K562 (cell line): ENCODE measurements at regions not wholly inside any gene's neighbourhood (a gene's known extent, or its start where the extent isn't known, plus 50 kb on each side); places are given as distances from the start of the nearest gene placed in this dataset.

Experiments used
- ATAC-seq: fragments of 200-7000 bp; cut with Tn5 transposase; 3 replicates; pipeline ENCODE4 v1.9.1; 2020; ENCODE audit warnings: moderate library complexity
- BruUV-seq: library from RNA; stranded (reverse); fragments of 400-500 nt; replicated peaks from 2 replicates; lab custom pipeline; 2021; lab: Mats Ljungman, UMichigan
- CTCF ChIA-PET: fragments of 300-600 bp; formaldehyde crosslinking; extraction: SDS; loops from one replicate; lab custom pipeline; 2021; ENCODE audit warnings: low intra/inter-chr PET ratio; lab: Yijun Ruan, JAX
- POLR2A ChIA-PET: fragments of 300-600, 350-650 bp; sonication (Branson Sonifier 250); formaldehyde crosslinking; extraction: SDS; loops from one replicate; lab custom pipeline; 2021; ENCODE audit warnings: antibody characterized with exemption, inconsistent platforms; lab: Yijun Ruan, JAX
- DNase-seq, 4 experiments: peaks; one replicate each; pipeline versions ENCODE4 v3.0.0 to v3.0.0-alpha.2; 2011 to 2018; ENCODE audit warnings: low spot score in 3 of 4, mixed read lengths in 3 of 4; ENCODE audit errors: extremely low read depth in 1 of 4
- FAIRE-seq: peaks from 2 replicates; lab custom pipeline; 2011; peaks lifted over from hg19 to GRCh38; lab: Jason Lieb, UNC
- H2AFZ ChIP-seq: 2 replicates; pipeline ENCODE4 v1.6.0; 2011; ENCODE audit warnings: low read depth, low read length, control low read depth, inconsistent platforms
- H3K27ac ChIP-seq: fragments of 200-600 bp; 3 replicates; pipeline ENCODE4 v1.8.0; 2011; ENCODE audit warnings: low read depth, mild to moderate bottlenecking, control low read depth, inconsistent platforms, low read length, moderate library complexity, mixed read lengths; ENCODE audit errors: extremely low read depth
- H3K27me3 ChIP-seq, 2 experiments: fragments of 300-600 bp in 1 of 2; 2 replicates in 1 of 2; 3 replicates in 1 of 2; pipeline versions ENCODE4 v1.6.0 to v1.8.0; 2011; ENCODE audit warnings: inconsistent platforms in 2 of 2, low read length in 2 of 2, mild to moderate bottlenecking in 1 of 2, mixed read lengths in 1 of 2, moderate library complexity in 1 of 2; ENCODE audit not compliant: control insufficient read depth in 2 of 2, insufficient read depth in 2 of 2
- H3K36me3 ChIP-seq: fragments of 300-600 bp; 3 replicates; pipeline ENCODE4 v1.8.0; 2011; ENCODE audit warnings: mild to moderate bottlenecking, low read length, inconsistent platforms; ENCODE audit not compliant: control insufficient read depth, insufficient read depth
- H3K4me1 ChIP-seq, 2 experiments: fragments of 200-600 bp in 1 of 2; replicated peaks in 1 of 2; 2 replicates in 1 of 2; 3 replicates in 1 of 2; pipeline versions ENCODE4 v1.5.1 to v1.8.0; 2011; ENCODE audit warnings: inconsistent platforms in 2 of 2, low read length in 2 of 2, mild to moderate bottlenecking in 1 of 2, mixed read lengths in 1 of 2, moderate library complexity in 1 of 2; ENCODE audit not compliant: control insufficient read depth in 2 of 2, insufficient read depth in 2 of 2
- H3K4me2 ChIP-seq: 2 replicates; pipeline ENCODE4 v1.6.1; 2011; ENCODE audit warnings: low read length, control low read depth, inconsistent platforms, mixed read lengths; ENCODE audit not compliant: insufficient read depth
- H3K4me3 ChIP-seq: fragments of 200-600 bp; sonication (generic), shearing (Covaris generic); 2 replicates; pipeline ENCODE4 v1.5.1; 2016; ENCODE audit warnings: control low read depth, inconsistent platforms
- H3K79me2 ChIP-seq: fragments of 200-600 bp; 3 replicates; pipeline ENCODE4 v1.8.0; 2011; ENCODE audit warnings: low read length, inconsistent platforms; ENCODE audit not compliant: control insufficient read depth, insufficient read depth
- H3K9ac ChIP-seq, 2 experiments: 2 replicates each; pipeline versions ENCODE4 v1.6.0 to v1.6.1; 2011; ENCODE audit warnings: low read depth in 2 of 2, low read length in 2 of 2, control low read depth in 1 of 2, inconsistent platforms in 1 of 2, mild to moderate bottlenecking in 1 of 2, mixed read lengths in 1 of 2; ENCODE audit not compliant: insufficient read depth in 1 of 2
- H3K9me1 ChIP-seq: one replicate; pipeline ENCODE4 v1.6.0; 2011; ENCODE audit warnings: inconsistent platforms, mild to moderate bottlenecking, low read length, moderate library complexity; ENCODE audit not compliant: control insufficient read depth, insufficient read depth
- H3K9me3 ChIP-seq: replicated peaks from 2 replicates; pipeline ENCODE4 v1.5.1; 2011; ENCODE audit warnings: low read depth, low read length, inconsistent platforms; ENCODE audit not compliant: control insufficient read depth, insufficient read depth
- H4K20me1 ChIP-seq: replicated peaks from 2 replicates; pipeline ENCODE4 v1.6.1; 2011; ENCODE audit warnings: low read length, inconsistent platforms, mixed read lengths; ENCODE audit not compliant: control insufficient read depth, insufficient read depth
- RAD21 ChIP-seq, 2 experiments: fragments of 250-450 bp in 1 of 2; fragments of 450-650 bp in 1 of 2; sonication (Bioruptor Pico) in 1 of 2; formaldehyde crosslinking in 1 of 2; IDR thresholded peaks in 1 of 2; conservative IDR thresholded peaks in 1 of 2; 2 replicates each; pipeline versions ENCODE4 v1.4.0 to v1.8.0; 2020 to 2022; ENCODE audit warnings: mild to moderate bottlenecking in 2 of 2, moderate library complexity in 1 of 2
- WGBS: fragments of 100-300 bp; shearing (Covaris generic); methylation state at CpG from one replicate; pipeline ENCODE4 v1.1.6; 2016; ENCODE audit warnings: low coverage, mixed read lengths; ENCODE audit not compliant: insufficient coverage; ENCODE audit errors: missing lambda C conversion rate; 5-methylcytosine and 5-hydroxymethylcytosine counted together
- in situ Hi-C: fragments of 300-500 bp; cut with MboI; formaldehyde crosslinking; loops from 4 replicates; pipeline ENCODE4 v1.15.0; 2018; ENCODE audit warnings: inconsistent platforms, mixed read lengths
- intact Hi-C: fragments of 100-400 bp; cut with micrococcal nuclease; formaldehyde crosslinking; loops from 2 replicates; pipeline ENCODE4 v1.14.2; 2022
- TF ChIP-seq, protein P1 (sequence below), 3 experiments: IDR thresholded peaks in 2 of 3; conservative IDR thresholded peaks in 1 of 3; 2 replicates each; pipeline ENCODE4 v1.5.1; 2011 to 2012; ENCODE audit warnings: low read length in 3 of 3, mild to moderate bottlenecking in 3 of 3, control low read depth in 2 of 3, improper control_type of control experiment in 1 of 3, inconsistent platforms in 1 of 3, low read depth in 1 of 3, mixed read lengths in 1 of 3, moderate library complexity in 1 of 3; ENCODE audit not compliant: insufficient read depth in 2 of 3
- TF ChIP-seq, protein P2 (sequence below): IDR thresholded peaks from 3 replicates; pipeline ENCODE4 v1.6.1; 2011; ENCODE audit warnings: borderline replicate concordance, mild to moderate bottlenecking, moderate library complexity; ENCODE audit not compliant: insufficient read length; ENCODE audit errors: extremely low read depth

DNA sequence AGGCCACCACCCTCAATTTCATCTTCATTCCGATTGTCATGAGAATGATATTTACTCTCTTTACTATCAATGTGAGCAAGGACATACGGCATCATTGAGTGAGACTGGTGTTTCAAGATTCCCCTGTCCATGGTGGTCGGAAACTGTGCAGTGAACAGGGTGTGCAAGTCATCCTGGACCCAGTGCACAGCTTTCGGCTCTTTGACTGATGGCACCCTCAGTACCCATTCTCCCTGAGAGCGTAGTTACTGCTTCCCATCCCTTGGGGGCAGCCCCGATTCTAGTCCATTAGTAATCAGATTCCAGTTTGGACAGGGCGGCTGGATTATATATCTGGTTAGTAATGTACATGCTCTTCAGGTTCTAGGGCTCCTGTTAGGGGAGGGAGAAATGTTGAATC is 61.7 kb upstream of the SUB1 start:
- in situ Hi-C loops (no loop called here), intact Hi-C loops (no loop called here)
- POLR2A ChIA-PET = no interaction called here
- Histone ChIP-seq H4K20me1 (no peaks in the 10 kb centered on the region), H3K4me1 (peaks cover 0 to 4% of the 10 kb centered on the region in 2 experiments; a peak in 1 of 5 replicates), H3K27me3 (peaks cover 31 to 37% of the 10 kb centered on the region in 2 experiments), H3K4me2 (no peak overlapping the region), H3K27ac (no peak overlapping the region), H3K9me3 (no peaks in the 10 kb centered on the region), H3K36me3 (no peaks in the 10 kb centered on the region), H3K9me1 (no peaks in the 10 kb centered on the region), H3K79me2 (no peaks in the 10 kb centered on the region), H3K4me3 (no peak overlapping the region), H3K9ac (no peak overlapping the region), H2AFZ (no peak overlapping the region)
- FAIRE-seq (no peak), ATAC-seq (peak; percentile 79), DNase-seq (no peak)
- TF ChIP-seq, protein P1, sequence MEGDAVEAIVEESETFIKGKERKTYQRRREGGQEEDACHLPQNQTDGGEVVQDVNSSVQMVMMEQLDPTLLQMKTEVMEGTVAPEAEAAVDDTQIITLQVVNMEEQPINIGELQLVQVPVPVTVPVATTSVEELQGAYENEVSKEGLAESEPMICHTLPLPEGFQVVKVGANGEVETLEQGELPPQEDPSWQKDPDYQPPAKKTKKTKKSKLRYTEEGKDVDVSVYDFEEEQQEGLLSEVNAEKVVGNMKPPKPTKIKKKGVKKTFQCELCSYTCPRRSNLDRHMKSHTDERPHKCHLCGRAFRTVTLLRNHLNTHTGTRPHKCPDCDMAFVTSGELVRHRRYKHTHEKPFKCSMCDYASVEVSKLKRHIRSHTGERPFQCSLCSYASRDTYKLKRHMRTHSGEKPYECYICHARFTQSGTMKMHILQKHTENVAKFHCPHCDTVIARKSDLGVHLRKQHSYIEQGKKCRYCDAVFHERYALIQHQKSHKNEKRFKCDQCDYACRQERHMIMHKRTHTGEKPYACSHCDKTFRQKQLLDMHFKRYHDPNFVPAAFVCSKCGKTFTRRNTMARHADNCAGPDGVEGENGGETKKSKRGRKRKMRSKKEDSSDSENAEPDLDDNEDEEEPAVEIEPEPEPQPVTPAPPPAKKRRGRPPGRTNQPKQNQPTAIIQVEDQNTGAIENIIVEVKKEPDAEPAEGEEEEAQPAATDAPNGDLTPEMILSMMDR (IDR thresholded peaks at IDR 0.05 in 2 of 3, conservative IDR thresholded peaks at IDR 0.05 in 1 of 3; ENCODE audit: insufficient read depth in 2 of 3, low read depth in 1 of 3, low read length in 3 of 3) = 0 out of 6 replicates have a peak, but pooled peaks of 2 of the 3 experiments have one; percentile 12 to 18
- TF ChIP-seq RAD21 (CRISPR knock-in tag; conservative IDR thresholded peaks at IDR 0.05 in 1 of 2, IDR thresholded peaks at IDR 0.05 in 1 of 2) = peak in 1 of 2 experiments; percentile 45; a peak in 2 of 4 replicates
- TF ChIP-seq, protein P2, sequence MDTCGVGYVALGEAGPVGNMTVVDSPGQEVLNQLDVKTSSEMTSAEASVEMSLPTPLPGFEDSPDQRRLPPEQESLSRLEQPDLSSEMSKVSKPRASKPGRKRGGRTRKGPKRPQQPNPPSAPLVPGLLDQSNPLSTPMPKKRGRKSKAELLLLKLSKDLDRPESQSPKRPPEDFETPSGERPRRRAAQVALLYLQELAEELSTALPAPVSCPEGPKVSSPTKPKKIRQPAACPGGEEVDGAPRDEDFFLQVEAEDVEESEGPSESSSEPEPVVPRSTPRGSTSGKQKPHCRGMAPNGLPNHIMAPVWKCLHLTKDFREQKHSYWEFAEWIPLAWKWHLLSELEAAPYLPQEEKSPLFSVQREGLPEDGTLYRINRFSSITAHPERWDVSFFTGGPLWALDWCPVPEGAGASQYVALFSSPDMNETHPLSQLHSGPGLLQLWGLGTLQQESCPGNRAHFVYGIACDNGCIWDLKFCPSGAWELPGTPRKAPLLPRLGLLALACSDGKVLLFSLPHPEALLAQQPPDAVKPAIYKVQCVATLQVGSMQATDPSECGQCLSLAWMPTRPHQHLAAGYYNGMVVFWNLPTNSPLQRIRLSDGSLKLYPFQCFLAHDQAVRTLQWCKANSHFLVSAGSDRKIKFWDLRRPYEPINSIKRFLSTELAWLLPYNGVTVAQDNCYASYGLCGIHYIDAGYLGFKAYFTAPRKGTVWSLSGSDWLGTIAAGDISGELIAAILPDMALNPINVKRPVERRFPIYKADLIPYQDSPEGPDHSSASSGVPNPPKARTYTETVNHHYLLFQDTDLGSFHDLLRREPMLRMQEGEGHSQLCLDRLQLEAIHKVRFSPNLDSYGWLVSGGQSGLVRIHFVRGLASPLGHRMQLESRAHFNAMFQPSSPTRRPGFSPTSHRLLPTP = no peak
- CTCF ChIA-PET = no interaction called here
- WGBS = 5% methylated on average over 7 of the region's 7 CpGs
- no TSS peak for BruUV-seq
